ENCODE measurements at regions not wholly inside any gene's neighbourhood (a gene's known extent, or its start where the extent isn't known, plus 50 kb on each side); places are given as distances from the start of the nearest gene placed in this dataset.

GRCh38 chr1:229938551-229938950, 128.5 kb upstream of the GALNT2 start (continued):
- TF ChIP-seq CHD7 (IDR thresholded peaks at IDR 0.05; ENCODE audit: insufficient replicate concordance, low read length) (no peak), GABPA (IDR thresholded peaks at IDR 0.05; ENCODE audit: borderline replicate concordance, insufficient read depth, low read length) (no peak), SRF (IDR thresholded peaks at IDR 0.05; ENCODE audit: low read depth, low read length) (no peak), SIN3A (conservative IDR thresholded peaks at IDR 0.05 in 1 of 2, IDR thresholded peaks at IDR 0.05 in 1 of 2; ENCODE audit: low read depth in 1 of 2, low read length in 2 of 2) (no peak), SIRT6 (IDR thresholded peaks at IDR 0.05; ENCODE audit: low read length) (no peak), CTCF (IDR thresholded peaks at IDR 0.05; ENCODE audit: control extremely low read depth in 1 of 3, insufficient read depth in 1 of 3, low read depth in 1 of 3, low read length in 3 of 3) (no peak), TAF1 (IDR thresholded peaks at IDR 0.05; ENCODE audit: low read depth, low read length) (no peak), RBBP5 (IDR thresholded peaks at IDR 0.05; ENCODE audit: borderline replicate concordance, low read depth, low read length) (no peak), TEAD4 (IDR thresholded peaks at IDR 0.05; ENCODE audit: low read depth, low read length) (no peak), SP2 (IDR thresholded peaks at IDR 0.05; ENCODE audit: low read length) (no peak)
